SJCRH30 (cell line): ENCODE measurements at regions not wholly inside any gene's neighbourhood (a gene's known extent, or its start where the extent isn't known, plus 50 kb on each side); places are given as distances from the start of the nearest gene placed in this dataset.

Source experiments
- DNase-seq, 2 experiments: peaks; one replicate each; pipeline ENCODE4 v3.0.0-alpha.2; 2015 to 2020
- H3K27ac ChIP-seq: fragments of 250-450 bp; sonication (Bioruptor Pico); 2 replicates; pipeline ENCODE4 v1.5.1; 2020; ENCODE audit warnings: mild to moderate bottlenecking, moderate library complexity
- H3K27me3 ChIP-seq: fragments of 250-450 bp; sonication (Bioruptor Pico); 2 replicates; pipeline ENCODE4 v1.5.1; 2020; ENCODE audit warnings: mild to moderate bottlenecking, moderate library complexity
- H3K36me3 ChIP-seq: fragments of 250-450 bp; sonication (Bioruptor Pico); 2 replicates; pipeline ENCODE4 v1.5.1; 2020; ENCODE audit warnings: mild to moderate bottlenecking, moderate library complexity
- H3K4me1 ChIP-seq: fragments of 250-450 bp; sonication (Bioruptor Pico); 2 replicates; pipeline ENCODE4 v1.5.1; 2020; ENCODE audit warnings: mild to moderate bottlenecking, moderate library complexity
- H3K4me3 ChIP-seq: fragments of 250-450 bp; sonication (Bioruptor Pico); 2 replicates; pipeline ENCODE4 v1.5.1; 2020; ENCODE audit warnings: mild to moderate bottlenecking, moderate library complexity
- H3K9me3 ChIP-seq: fragments of 250-450 bp; sonication (Bioruptor Pico); replicated peaks from 2 replicates; pipeline ENCODE4 v1.5.1; 2020; ENCODE audit warnings: mild to moderate bottlenecking, moderate library complexity

GRCh38 chr10:131448171-131448570 lies 136.7 kb upstream of the TCERG1L start:
- no peak for DNase-seq
- H3K27me3 ChIP-seq: no peaks in the 10 kb centered on the region
- no peaks in the 10 kb centered on the region for H3K9me3 ChIP-seq
- no peak overlapping the region for H3K27ac ChIP-seq
- no peaks in the 10 kb centered on the region for H3K36me3 ChIP-seq
- no peaks in the 10 kb centered on the region for H3K4me1 ChIP-seq
- H3K4me3 ChIP-seq: no peak overlapping the region

- Histone ChIP-seq H3K9me3 (no peaks in the 10 kb centered on the region), H3K36me3 (no peaks in the 10 kb centered on the region), H3K27me3 (no peaks in the 10 kb centered on the region), H3K4me3 (no peak overlapping the region), H3K4me1 (no peaks in the 10 kb centered on the region), H3K27ac (no peak overlapping the region)
- DNase-seq: no peak
Observed at GRCh38 chr10:131448883-131449282, 137.4 kb upstream of the TCERG1L start.

- Histone ChIP-seq H3K27me3 (no peaks in the 10 kb centered on the region), H3K4me3 (no peak overlapping the region), H3K4me1 (no peaks in the 10 kb centered on the region), H3K27ac (no peak overlapping the region), H3K36me3 (no peaks in the 10 kb centered on the region), H3K9me3 (no peaks in the 10 kb centered on the region)
- no peak for DNase-seq
Observed at GRCh38 chr10:131450216-131450765, 138.8 kb upstream of the TCERG1L start.

- no peak for DNase-seq
- H3K4me3 ChIP-seq: no peak overlapping the region
- H3K36me3 ChIP-seq: no peaks in the 10 kb centered on the region
- H3K4me1 ChIP-seq: no peaks in the 10 kb centered on the region
- no peaks in the 10 kb centered on the region for H3K27me3 ChIP-seq
- no peaks in the 10 kb centered on the region for H3K9me3 ChIP-seq
- no peak overlapping the region for H3K27ac ChIP-seq
Observed at GRCh38 chr10:131451407-131452015, 140.0 kb upstream of the TCERG1L start.

- H3K27me3 ChIP-seq: no peaks in the 10 kb centered on the region
- H3K27ac ChIP-seq: no peak overlapping the region
Observed at GRCh38 chr10:131452926-131453720, 141.6 kb upstream of the TCERG1L start.

GRCh38 chr10:131453721-131454634 lies 142.5 kb upstream of the TCERG1L start:
- Histone ChIP-seq H3K27me3 (no peaks in the 10 kb centered on the region), H3K4me3 (no peak overlapping the region), H3K9me3 (no peaks in the 10 kb centered on the region), H3K27ac (no peak overlapping the region), H3K4me1 (no peaks in the 10 kb centered on the region), H3K36me3 (no peaks in the 10 kb centered on the region)
- DNase-seq: peak; percentile 3 to 17

More at GRCh38 chr10:131452926-131453720, 141.6 kb upstream of the TCERG1L start:
- Histone ChIP-seq H3K36me3 (no peaks in the 10 kb centered on the region), H3K9me3 (no peaks in the 10 kb centered on the region), H3K4me1 (no peaks in the 10 kb centered on the region), H3K4me3 (no peak overlapping the region)
- no peak for DNase-seq

- Histone ChIP-seq H3K9me3 (no peaks in the 10 kb centered on the region), H3K27me3 (no peaks in the 10 kb centered on the region)
- DNase-seq: no peak
Observed at GRCh38 chr10:131456411-131456810, 144.9 kb upstream of the TCERG1L start.

GRCh38 chr10:131461093-131461492 lies 149.6 kb upstream of the TCERG1L start:
- no peaks in the 10 kb centered on the region for H3K36me3 ChIP-seq
- no peaks in the 10 kb centered on the region for H3K4me1 ChIP-seq
- no peak for DNase-seq
- no peak overlapping the region for H3K4me3 ChIP-seq
- no peaks in the 10 kb centered on the region for H3K9me3 ChIP-seq
- H3K27ac ChIP-seq: no peak overlapping the region
- H3K27me3 ChIP-seq: no peaks in the 10 kb centered on the region

More at GRCh38 chr10:131456411-131456810, 144.9 kb upstream of the TCERG1L start:
- Histone ChIP-seq H3K36me3 (no peaks in the 10 kb centered on the region), H3K27ac (no peak overlapping the region), H3K4me1 (no peaks in the 10 kb centered on the region), H3K4me3 (no peak overlapping the region)

GRCh38 chr10:131464789-131465188 lies 153.3 kb upstream of the TCERG1L start:
- H3K27me3 ChIP-seq: no peaks in the 10 kb centered on the region
- no peak overlapping the region for H3K27ac ChIP-seq
- H3K4me1 ChIP-seq: no peaks in the 10 kb centered on the region
- H3K9me3 ChIP-seq: no peaks in the 10 kb centered on the region
- H3K4me3 ChIP-seq: no peak overlapping the region
- H3K36me3 ChIP-seq: no peaks in the 10 kb centered on the region
- no peak for DNase-seq

- H3K9me3 ChIP-seq: no peaks in the 10 kb centered on the region
- H3K36me3 ChIP-seq: no peaks in the 10 kb centered on the region
- no peak for DNase-seq
- H3K27me3 ChIP-seq: no peaks in the 10 kb centered on the region
- H3K4me1 ChIP-seq: no peaks in the 10 kb centered on the region
- no peak overlapping the region for H3K27ac ChIP-seq
- H3K4me3 ChIP-seq: no peak overlapping the region
Observed at GRCh38 chr10:131469551-131469950, 158.0 kb upstream of the TCERG1L start.

GRCh38 chr10:131473645-131474044 lies 162.1 kb upstream of the TCERG1L start:
- Histone ChIP-seq H3K36me3 (no peaks in the 10 kb centered on the region), H3K4me1 (no peaks in the 10 kb centered on the region), H3K4me3 (no peak overlapping the region), H3K9me3 (no peaks in the 10 kb centered on the region), H3K27me3 (no peaks in the 10 kb centered on the region), H3K27ac (no peak overlapping the region)
- DNase-seq: no peak

- DNase-seq: no peak
- Histone ChIP-seq H3K4me1 (no peaks in the 10 kb centered on the region), H3K4me3 (no peak overlapping the region), H3K27ac (no peak overlapping the region), H3K27me3 (no peaks in the 10 kb centered on the region), H3K9me3 (no peaks in the 10 kb centered on the region), H3K36me3 (no peaks in the 10 kb centered on the region)
Observed at GRCh38 chr10:131474416-131474815, 162.9 kb upstream of the TCERG1L start.

- H3K4me3 ChIP-seq: no peak overlapping the region
- no peaks in the 10 kb centered on the region for H3K27me3 ChIP-seq
- H3K9me3 ChIP-seq: no peaks in the 10 kb centered on the region
- H3K27ac ChIP-seq: no peak overlapping the region
- H3K4me1 ChIP-seq: no peaks in the 10 kb centered on the region
- no peak for DNase-seq
- H3K36me3 ChIP-seq: no peaks in the 10 kb centered on the region
Observed at GRCh38 chr10:131475043-131475442, 163.5 kb upstream of the TCERG1L start.

- Histone ChIP-seq H3K4me1 (no peaks in the 10 kb centered on the region), H3K27ac (no peak overlapping the region), H3K27me3 (no peaks in the 10 kb centered on the region), H3K9me3 (no peaks in the 10 kb centered on the region), H3K4me3 (no peak overlapping the region), H3K36me3 (no peaks in the 10 kb centered on the region)
- DNase-seq: no peak
Observed at GRCh38 chr10:131475803-131476202, 164.3 kb upstream of the TCERG1L start.
